C4-2B (cell line): ENCODE measurements at regions not wholly inside any gene's neighbourhood (a gene's known extent, or its start where the extent isn't known, plus 50 kb on each side); places are given as distances from the start of the nearest gene placed in this dataset.

Source experiments
- CTCF ChIP-seq: fragments of 450-650 bp; conservative IDR thresholded peaks from 2 replicates; pipeline ENCODE4 v1.5.1; 2017; ENCODE audit warnings: mild to moderate bottlenecking
- ZFX ChIP-seq: fragments of 450-650 bp; IDR thresholded peaks from 2 replicates; pipeline ENCODE4 v1.6.1; 2017

DNA sequence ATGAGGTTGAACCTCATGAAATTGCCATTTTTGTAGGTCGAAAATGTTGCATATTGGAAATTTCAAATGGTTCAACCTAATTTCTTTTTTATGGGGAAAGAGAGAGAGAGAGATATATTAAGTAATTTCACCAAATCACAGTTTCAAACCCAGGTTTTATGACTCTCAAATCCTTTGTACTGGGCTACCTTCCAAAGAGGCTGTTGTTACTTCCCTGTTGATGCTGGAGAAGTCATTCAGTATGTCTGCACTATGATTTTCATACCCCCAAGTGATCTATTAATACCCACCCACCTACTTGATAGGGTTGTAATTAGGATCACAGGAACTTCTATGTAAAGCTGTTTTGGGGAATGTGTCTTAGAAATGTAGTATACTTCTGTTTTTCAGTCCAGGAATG, 109.9 kb downstream of the ZNF330 start:
- TF ChIP-seq CTCF (no peak), ZFX (no peak)
